SK-N-SH (cell line): ENCODE measurements at regions not wholly inside any gene's neighbourhood (a gene's known extent, or its start where the extent isn't known, plus 50 kb on each side); places are given as distances from the start of the nearest gene placed in this dataset.
A peak's percentile ranks its signal among the peaks of the same experiment; 100 is the strongest.
"Not testable (repeated sequence)": the region's sequence is repeated elsewhere in the genome, so short reads cannot be mapped to it uniquely, and the experiment has no call there.

Experiments used
- CTCF ChIP-seq: fragments of 200-600 bp; sonication (generic); IDR thresholded peaks from 2 replicates; pipeline ENCODE4 v1.6.1; 2017; ENCODE audit warnings: antibody characterized with exemption, mild to moderate bottlenecking, moderate library complexity
- FOSL2 ChIP-seq: IDR thresholded peaks from 2 replicates; pipeline ENCODE4 v1.4.0; 2012; ENCODE audit warnings: low read depth, mild to moderate bottlenecking, moderate library complexity, borderline replicate concordance
- SMC3 ChIP-seq: IDR thresholded peaks from 2 replicates; pipeline ENCODE4 v1.6.1; 2012; ENCODE audit warnings: low read depth, low read length, improper control_type of control experiment

GRCh38 chr7:39791911-39792310, 158.1 kb upstream of the CDK13 start:
- not testable (repeated sequence) for TF ChIP-seq FOSL2, SMC3
- peak; percentile 48 for TF ChIP-seq CTCF
